CD4-positive, alpha-beta T cell (primary cell): ENCODE measurements at regions not wholly inside any gene's neighbourhood (a gene's known extent, or its start where the extent isn't known, plus 50 kb on each side); places are given as distances from the start of the nearest gene placed in this dataset.

Source experiments
- ATAC-seq: fragments of 200-7000 bp; cut with Tn5 transposase; one replicate; pipeline ENCODE4 v1.10.0; 2022; ENCODE audit warnings: mild to moderate bottlenecking; ENCODE audit not compliant: poor library complexity
- CTCF ChIA-PET: fragments of 350-600 bp; sonication (Branson Sonifier 250); formaldehyde crosslinking; loops from one replicate; lab custom pipeline; 2021; ENCODE audit warnings: antibody characterized with exemption, inconsistent platforms; lab: Charles Lee
- POLR2A ChIA-PET: fragments of 350-600 bp; sonication (Branson Sonifier 250); formaldehyde crosslinking; loops from one replicate; lab custom pipeline; 2021; ENCODE audit warnings: antibody characterized with exemption, inconsistent platforms; lab: Charles Lee
- DNase-seq, 14 experiments: peaks; one replicate each; pipeline ENCODE4 v3.0.0-alpha.2; 2013 to 2020; ENCODE audit warnings: mixed read lengths in 2 of 14
- H3K27ac ChIP-seq, 2 donors: one replicate each; pipeline versions ENCODE4 v1.5.1 to v1.7.0; 2013; ENCODE audit warnings: low read length in 2 of 2, low read depth in 1 of 2, mild to moderate bottlenecking in 1 of 2
- H3K27me3 ChIP-seq, 2 experiments: 1 replicate in 1 of 2; 2 replicates in 1 of 2; pipeline versions ENCODE4 v1.6.1 to v1.7.0; 2013; ENCODE audit warnings: low read length in 2 of 2, control low read depth in 1 of 2, mild to moderate bottlenecking in 1 of 2, moderate library complexity in 1 of 2; ENCODE audit not compliant: insufficient read depth in 2 of 2, control insufficient read depth in 1 of 2
- H3K36me3 ChIP-seq: one replicate; pipeline ENCODE4 v1.6.1; 2013; ENCODE audit warnings: low read length, control low read depth; ENCODE audit not compliant: insufficient read depth
- H3K4me1 ChIP-seq: one replicate; pipeline ENCODE4 v1.6.1; 2013; ENCODE audit warnings: low read length, control low read depth; ENCODE audit not compliant: insufficient read depth
- H3K4me3 ChIP-seq: one replicate; pipeline ENCODE4 v1.5.1; 2013; ENCODE audit warnings: mild to moderate bottlenecking, low read length, moderate library complexity
- H3K9me3 ChIP-seq, 2 experiments: 1 replicate in 1 of 2; 2 replicates in 1 of 2; pipeline versions ENCODE4 v1.6.1 to v1.7.0; 2013; ENCODE audit warnings: low read length in 2 of 2, mild to moderate bottlenecking in 2 of 2, control low read depth in 1 of 2, moderate library complexity in 1 of 2; ENCODE audit not compliant: control insufficient read depth in 1 of 2, insufficient read depth in 1 of 2
- H3K27ac Mint-ChIP-seq: one replicate; pipeline ENCODE4 v1.8.0; 2020; ENCODE audit warnings: mixed read lengths
- H3K27me3 Mint-ChIP-seq: one replicate; pipeline ENCODE4 v1.8.0; 2021; ENCODE audit warnings: mixed read lengths
- H3K36me3 Mint-ChIP-seq: one replicate; pipeline ENCODE4 v1.8.0; 2021; ENCODE audit warnings: low read depth, mixed read lengths
- H3K4me1 Mint-ChIP-seq: one replicate; pipeline ENCODE4 v1.8.0; 2021; ENCODE audit warnings: low read depth, mixed read lengths
- H3K4me3 Mint-ChIP-seq: one replicate; pipeline ENCODE4 v1.8.0; 2020; ENCODE audit warnings: mild to moderate bottlenecking, mixed read lengths
- H3K9me3 Mint-ChIP-seq: one replicate; pipeline ENCODE4 v1.8.0; 2020; ENCODE audit warnings: mixed read lengths
- CTCF ChIP-seq: fragments of 200-600 bp; IDR thresholded peaks from one replicate; pipeline ENCODE4 v1.8.0; 2022; ENCODE audit warnings: antibody characterized with exemption, mild to moderate bottlenecking
- intact Hi-C, 2 experiments: fragments of 100-400 bp; cut with DNase I in 1 of 2; cut with micrococcal nuclease in 1 of 2; formaldehyde crosslinking; loops; one replicate each; pipeline versions ENCODE4 v1.15.1 to v1.9.0; 2023 to 2025; cut with DNase I, micrococcal nuclease

GRCh38 chr16:73874324-73874723, 422.3 kb upstream of the PSMD7 start:
- TF ChIP-seq CTCF = no peak
- Histone ChIP-seq H3K27ac (no peak overlapping the region), H3K36me3 (no peaks in the 10 kb centered on the region), H3K4me3 (no peak overlapping the region), H3K27me3 (no peaks in the 10 kb centered on the region), H3K9me3 (no peaks in the 10 kb centered on the region), H3K4me1 (no peaks in the 10 kb centered on the region)
- Mint-ChIP-seq H3K4me1 (no peaks in the 10 kb centered on the region), H3K27me3 (peaks cover 12% of the 10 kb centered on the region), H3K36me3 (no peaks in the 10 kb centered on the region), H3K4me3 (no peak overlapping the region), H3K27ac (no peak overlapping the region), H3K9me3 (no peaks in the 10 kb centered on the region)
- ChIA-PET POLR2A (no interaction called here), CTCF (no interaction called here)
- intact Hi-C loops = no loop called here
- DNase-seq (no peak), ATAC-seq (no peak)

- Histone ChIP-seq H3K4me3 (no peak overlapping the region), H3K9me3 (no peaks in the 10 kb centered on the region), H3K27me3 (no peaks in the 10 kb centered on the region), H3K27ac (no peak overlapping the region), H3K4me1 (no peaks in the 10 kb centered on the region), H3K36me3 (no peaks in the 10 kb centered on the region)
- Mint-ChIP-seq H3K27ac (no peak overlapping the region), H3K27me3 (peaks cover 12% of the 10 kb centered on the region), H3K4me1 (no peaks in the 10 kb centered on the region), H3K36me3 (no peaks in the 10 kb centered on the region), H3K9me3 (no peaks in the 10 kb centered on the region), H3K4me3 (no peak overlapping the region)
- TF ChIP-seq CTCF = no peak
- ChIA-PET CTCF (no interaction called here), POLR2A (no interaction called here)
- DNase-seq (no peak), ATAC-seq (no peak)
- intact Hi-C loops = no loop called here
These were observed 423.0 kb upstream of the PSMD7 start for GRCh38 chr16:73873643-73874042.

- ATAC-seq (no peak), DNase-seq (no peak)
- Mint-ChIP-seq H3K4me1 (no peaks in the 10 kb centered on the region), H3K36me3 (no peaks in the 10 kb centered on the region), H3K9me3 (no peaks in the 10 kb centered on the region), H3K4me3 (no peak overlapping the region), H3K27me3 (peaks cover 12% of the 10 kb centered on the region), H3K27ac (no peak overlapping the region)
- CTCF ChIA-PET = no interaction called here
- Histone ChIP-seq H3K9me3 (no peaks in the 10 kb centered on the region), H3K4me3 (no peak overlapping the region), H3K27ac (no peak overlapping the region), H3K36me3 (no peaks in the 10 kb centered on the region), H3K27me3 (no peaks in the 10 kb centered on the region), H3K4me1 (no peaks in the 10 kb centered on the region)
- POLR2A ChIA-PET = no interaction called here
- intact Hi-C loops = no loop called here
- no peak for TF ChIP-seq CTCF
These were observed 423.8 kb upstream of the PSMD7 start for GRCh38 chr16:73872856-73873255.
